Endothelial cell (in vitro differentiated cells): ENCODE measurements at regions not wholly inside any gene's neighbourhood (a gene's known extent, or its start where the extent isn't known, plus 50 kb on each side); places are given as distances from the start of the nearest gene placed in this dataset.
"Not testable (repeated sequence)": the region's sequence is repeated elsewhere in the genome, so short reads cannot be mapped to it uniquely, and the experiment has no call there.

ENCODE experiments used
- DNase-seq: peaks from one replicate; pipeline ENCODE4 v3.0.0; 2021; ENCODE audit warnings: low spot score
- H3K27ac Mint-ChIP-seq: one replicate; pipeline ENCODE4 v1.8.0; 2021; ENCODE audit warnings: mixed read lengths, inconsistent platforms; ENCODE audit not compliant: unreplicated experiment
- H3K27me3 Mint-ChIP-seq: one replicate; pipeline ENCODE4 v1.8.0; 2021; ENCODE audit warnings: mild to moderate bottlenecking, moderate library complexity, mixed read lengths, inconsistent platforms; ENCODE audit not compliant: unreplicated experiment
- H3K36me3 Mint-ChIP-seq: one replicate; pipeline ENCODE4 v1.8.0; 2021; ENCODE audit warnings: mild to moderate bottlenecking, low read depth, mixed read lengths, inconsistent platforms; ENCODE audit not compliant: unreplicated experiment
- H3K4me1 Mint-ChIP-seq: one replicate; pipeline ENCODE4 v1.8.0; 2021; ENCODE audit warnings: mild to moderate bottlenecking, mixed read lengths, inconsistent platforms; ENCODE audit not compliant: unreplicated experiment
- H3K4me3 Mint-ChIP-seq: one replicate; pipeline ENCODE4 v1.8.0; 2021; ENCODE audit warnings: mild to moderate bottlenecking, mixed read lengths, inconsistent platforms; ENCODE audit not compliant: unreplicated experiment
- H3K9me3 Mint-ChIP-seq: one replicate; pipeline ENCODE4 v1.8.0; 2021; ENCODE audit warnings: mixed read lengths, inconsistent platforms; ENCODE audit not compliant: unreplicated experiment
- CTCF ChIP-seq: fragments of 200-600 bp; sonication (generic); IDR thresholded peaks from one replicate; pipeline ENCODE4 v1.5.0; 2021; ENCODE audit warnings: antibody characterized with exemption; ENCODE audit not compliant: unreplicated experiment

GRCh38 chr7:112669306-112669705, 120.9 kb downstream of the TMEM168 start:
- H3K4me3 Mint-ChIP-seq, result no peak overlapping the region
- no peaks in the 10 kb centered on the region for H3K36me3 Mint-ChIP-seq
- DNase-seq, result no peak
- H3K4me1 Mint-ChIP-seq, result peaks cover 9% of the 10 kb centered on the region
- no peaks in the 10 kb centered on the region for H3K27me3 Mint-ChIP-seq
- no peak overlapping the region for H3K27ac Mint-ChIP-seq
- no peaks in the 10 kb centered on the region for H3K9me3 Mint-ChIP-seq
- TF ChIP-seq CTCF, result no peak

- H3K4me1 Mint-ChIP-seq, result peaks cover 9% of the 10 kb centered on the region
- no peak for TF ChIP-seq CTCF
- H3K4me3 Mint-ChIP-seq, result no peak overlapping the region
- H3K27ac Mint-ChIP-seq, result no peak overlapping the region
- DNase-seq, result no peak
- no peaks in the 10 kb centered on the region for H3K27me3 Mint-ChIP-seq
- H3K36me3 Mint-ChIP-seq, result no peaks in the 10 kb centered on the region
- no peaks in the 10 kb centered on the region for H3K9me3 Mint-ChIP-seq
Measured at GRCh38 chr7:112670193-112670592, 120.0 kb downstream of the TMEM168 start.

- TF ChIP-seq CTCF, result no peak
- Mint-ChIP-seq H3K4me3 (no peak overlapping the region), H3K27me3 (no peaks in the 10 kb centered on the region), H3K9me3 (no peaks in the 10 kb centered on the region), H3K27ac (no peak overlapping the region), H3K4me1 (no peaks in the 10 kb centered on the region), H3K36me3 (no peaks in the 10 kb centered on the region)
- DNase-seq, result no peak
Measured at GRCh38 chr7:112678626-112679025, 111.6 kb downstream of the TMEM168 start.

- not testable (repeated sequence) for H3K4me3 Mint-ChIP-seq, H3K4me1 Mint-ChIP-seq, H3K9me3 Mint-ChIP-seq, H3K36me3 Mint-ChIP-seq, DNase-seq, H3K27ac Mint-ChIP-seq, H3K27me3 Mint-ChIP-seq
Measured at GRCh38 chr7:112689466-112690177, 100.6 kb downstream of the TMEM168 start.

GRCh38 chr7:112692333-112692732, 97.9 kb downstream of the TMEM168 start:
- H3K36me3 Mint-ChIP-seq, result no peaks in the 10 kb centered on the region
- no peaks in the 10 kb centered on the region for H3K4me1 Mint-ChIP-seq
- H3K27ac Mint-ChIP-seq, result no peak overlapping the region
- no peak overlapping the region for H3K4me3 Mint-ChIP-seq
- peaks cover 2% of the 10 kb centered on the region for H3K27me3 Mint-ChIP-seq
- TF ChIP-seq CTCF, result no peak
- no peak for DNase-seq
- H3K9me3 Mint-ChIP-seq, result no peaks in the 10 kb centered on the region

GRCh38 chr7:112697211-112697610, 93.0 kb downstream of the TMEM168 start:
- H3K4me1 Mint-ChIP-seq, DNase-seq, H3K27ac Mint-ChIP-seq, H3K27me3 Mint-ChIP-seq, H3K9me3 Mint-ChIP-seq, H3K4me3 Mint-ChIP-seq, H3K36me3 Mint-ChIP-seq: not testable (repeated sequence)
